ENCODE measurements at regions not wholly inside any gene's neighbourhood (a gene's known extent, or its start where the extent isn't known, plus 50 kb on each side); places are given as distances from the start of the nearest gene placed in this dataset.

GRCh38 chr10:120095875-120096274 lies 203.3 kb downstream of the SEC23IP start:
- TF ChIP-seq ZNF121 (CRISPR knock-in tag; IDR thresholded peaks at IDR 0.05): no peak
- TF ChIP-seq MAX (CRISPR knock-in tag; IDR thresholded peaks at IDR 0.05): no peak
- no peak for TF ChIP-seq STAT6 (CRISPR knock-in tag; conservative IDR thresholded peaks at IDR 0.05; ENCODE audit: low read depth)
- TF ChIP-seq, protein P1, sequence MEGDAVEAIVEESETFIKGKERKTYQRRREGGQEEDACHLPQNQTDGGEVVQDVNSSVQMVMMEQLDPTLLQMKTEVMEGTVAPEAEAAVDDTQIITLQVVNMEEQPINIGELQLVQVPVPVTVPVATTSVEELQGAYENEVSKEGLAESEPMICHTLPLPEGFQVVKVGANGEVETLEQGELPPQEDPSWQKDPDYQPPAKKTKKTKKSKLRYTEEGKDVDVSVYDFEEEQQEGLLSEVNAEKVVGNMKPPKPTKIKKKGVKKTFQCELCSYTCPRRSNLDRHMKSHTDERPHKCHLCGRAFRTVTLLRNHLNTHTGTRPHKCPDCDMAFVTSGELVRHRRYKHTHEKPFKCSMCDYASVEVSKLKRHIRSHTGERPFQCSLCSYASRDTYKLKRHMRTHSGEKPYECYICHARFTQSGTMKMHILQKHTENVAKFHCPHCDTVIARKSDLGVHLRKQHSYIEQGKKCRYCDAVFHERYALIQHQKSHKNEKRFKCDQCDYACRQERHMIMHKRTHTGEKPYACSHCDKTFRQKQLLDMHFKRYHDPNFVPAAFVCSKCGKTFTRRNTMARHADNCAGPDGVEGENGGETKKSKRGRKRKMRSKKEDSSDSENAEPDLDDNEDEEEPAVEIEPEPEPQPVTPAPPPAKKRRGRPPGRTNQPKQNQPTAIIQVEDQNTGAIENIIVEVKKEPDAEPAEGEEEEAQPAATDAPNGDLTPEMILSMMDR (IDR thresholded peaks at IDR 0.05): no peak
- TF ChIP-seq, protein P2, sequence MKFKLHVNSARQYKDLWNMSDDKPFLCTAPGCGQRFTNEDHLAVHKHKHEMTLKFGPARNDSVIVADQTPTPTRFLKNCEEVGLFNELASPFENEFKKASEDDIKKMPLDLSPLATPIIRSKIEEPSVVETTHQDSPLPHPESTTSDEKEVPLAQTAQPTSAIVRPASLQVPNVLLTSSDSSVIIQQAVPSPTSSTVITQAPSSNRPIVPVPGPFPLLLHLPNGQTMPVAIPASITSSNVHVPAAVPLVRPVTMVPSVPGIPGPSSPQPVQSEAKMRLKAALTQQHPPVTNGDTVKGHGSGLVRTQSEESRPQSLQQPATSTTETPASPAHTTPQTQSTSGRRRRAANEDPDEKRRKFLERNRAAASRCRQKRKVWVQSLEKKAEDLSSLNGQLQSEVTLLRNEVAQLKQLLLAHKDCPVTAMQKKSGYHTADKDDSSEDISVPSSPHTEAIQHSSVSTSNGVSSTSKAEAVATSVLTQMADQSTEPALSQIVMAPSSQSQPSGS (CRISPR knock-in tag; IDR thresholded peaks at IDR 0.05; ENCODE audit: borderline replicate concordance, low read depth): no peak
- no peak for TF ChIP-seq NR2C2 (CRISPR knock-in tag; IDR thresholded peaks at IDR 0.05)
- no peak for TF ChIP-seq TEAD4 (CRISPR knock-in tag; IDR thresholded peaks at IDR 0.05)
- TF ChIP-seq TCF7 (CRISPR knock-in tag; IDR thresholded peaks at IDR 0.05; ENCODE audit: low read depth): no peak
- no peak for TF ChIP-seq ESRRA (CRISPR knock-in tag; IDR thresholded peaks at IDR 0.05; ENCODE audit: borderline replicate concordance)
- TF ChIP-seq CBFB (CRISPR knock-in tag; IDR thresholded peaks at IDR 0.05; ENCODE audit: low read depth): no peak
- no peak for TF ChIP-seq ZNF232 (CRISPR knock-in tag; IDR thresholded peaks at IDR 0.05)
- TF ChIP-seq, protein P3, sequence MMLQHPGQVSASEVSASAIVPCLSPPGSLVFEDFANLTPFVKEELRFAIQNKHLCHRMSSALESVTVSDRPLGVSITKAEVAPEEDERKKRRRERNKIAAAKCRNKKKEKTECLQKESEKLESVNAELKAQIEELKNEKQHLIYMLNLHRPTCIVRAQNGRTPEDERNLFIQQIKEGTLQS (CRISPR knock-in tag; conservative IDR thresholded peaks at IDR 0.05): no peak
- TF ChIP-seq SP1 (CRISPR knock-in tag; conservative IDR thresholded peaks at IDR 0.05): no peak
- no peak for TF ChIP-seq RORB (CRISPR knock-in tag; IDR thresholded peaks at IDR 0.05)
